NCI-H1930 (cell line): ENCODE measurements at regions not wholly inside any gene's neighbourhood (a gene's known extent, or its start where the extent isn't known, plus 50 kb on each side); places are given as distances from the start of the nearest gene placed in this dataset.

Source experiments
- DNase-seq, 2 experiments: peaks; one replicate each; lab custom pipeline; 2025; lab: John Stamatoyannopoulos, UW

DNA sequence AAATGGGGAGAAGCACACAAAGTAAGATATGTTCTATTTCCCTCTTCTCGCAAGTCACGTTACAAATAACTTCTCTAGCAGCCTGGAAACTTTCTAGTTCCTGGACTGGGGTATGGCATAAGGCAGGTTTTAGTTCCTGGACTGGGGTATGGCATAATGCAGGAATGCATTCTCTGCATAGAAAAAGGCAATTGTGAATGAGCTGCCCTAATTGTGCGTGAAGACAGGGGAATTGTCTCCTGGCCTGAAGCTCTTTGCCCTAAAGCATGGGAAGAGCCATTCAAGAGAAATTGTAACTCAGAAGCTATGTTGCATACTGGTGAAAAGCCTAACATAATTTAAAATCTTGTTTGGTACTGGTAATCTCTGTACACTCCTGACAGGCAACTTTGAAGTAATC is 54.3 kb upstream of the CBLB start:
- no peak for DNase-seq

DNA sequence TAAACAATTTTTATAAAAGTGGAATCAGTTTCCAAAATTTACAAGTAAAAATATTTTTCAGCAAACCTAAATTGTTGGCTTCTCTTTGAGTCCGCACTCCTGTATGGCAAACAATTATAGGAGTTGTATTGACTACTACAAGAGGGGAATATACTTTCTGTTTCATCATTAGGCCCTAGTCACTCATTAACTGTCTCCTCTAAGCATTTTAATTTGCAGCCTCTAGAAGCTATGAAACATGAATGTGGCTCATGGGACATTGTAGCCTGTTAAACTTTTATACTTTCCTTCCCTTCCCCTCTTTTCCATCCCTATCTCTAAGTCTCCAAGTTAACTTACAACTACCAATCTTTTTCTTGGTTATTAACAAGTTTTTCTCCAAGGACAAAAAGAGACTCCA is 58.9 kb upstream of the CBLB start:
- DNase-seq, result no peak

GRCh38 chr3:105930733-105931132 is 61.9 kb upstream of the CBLB start:
- no peak for DNase-seq

GRCh38 chr3:105931500-105931899 is 62.7 kb upstream of the CBLB start:
- DNase-seq, result no peak

DNA sequence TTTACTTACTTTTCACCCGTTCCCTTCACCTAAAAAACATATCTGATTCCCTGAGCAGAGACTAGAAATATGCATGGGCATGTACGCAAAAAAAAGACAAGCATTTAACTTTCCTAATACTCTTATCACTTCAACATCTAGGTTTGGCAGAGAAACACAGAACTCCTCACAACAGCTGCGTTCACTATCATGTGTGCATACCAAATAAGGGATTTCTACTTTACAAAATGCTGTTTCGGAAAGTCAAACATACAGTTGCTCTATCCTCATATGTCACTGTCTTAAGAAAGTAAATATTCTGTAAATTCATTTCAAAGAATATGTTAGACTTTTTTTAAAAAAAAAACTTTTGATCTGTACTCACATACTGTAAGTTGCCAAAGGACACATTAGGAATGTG is 65.1 kb upstream of the CBLB start:
- no peak for DNase-seq

DNA sequence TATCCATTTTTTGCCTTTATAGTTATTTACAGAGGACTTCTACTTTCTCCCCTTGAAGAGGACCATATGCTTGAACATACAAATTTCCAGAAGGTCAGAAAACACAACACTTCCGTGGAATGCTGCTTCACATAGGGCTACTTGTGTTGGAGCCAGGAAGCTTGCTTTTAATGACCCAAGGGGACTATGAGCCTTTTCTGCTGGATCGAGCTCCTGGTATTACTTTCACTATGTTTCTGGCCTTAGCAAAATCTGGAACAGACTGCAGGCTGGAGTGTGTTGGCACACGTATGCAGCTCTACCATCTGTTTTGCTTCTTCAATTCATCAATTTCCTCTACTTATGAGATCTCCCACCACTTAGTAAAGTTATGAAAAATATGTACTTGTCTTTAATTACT is 69.3 kb upstream of the CBLB start:
- no peak for DNase-seq

DNA sequence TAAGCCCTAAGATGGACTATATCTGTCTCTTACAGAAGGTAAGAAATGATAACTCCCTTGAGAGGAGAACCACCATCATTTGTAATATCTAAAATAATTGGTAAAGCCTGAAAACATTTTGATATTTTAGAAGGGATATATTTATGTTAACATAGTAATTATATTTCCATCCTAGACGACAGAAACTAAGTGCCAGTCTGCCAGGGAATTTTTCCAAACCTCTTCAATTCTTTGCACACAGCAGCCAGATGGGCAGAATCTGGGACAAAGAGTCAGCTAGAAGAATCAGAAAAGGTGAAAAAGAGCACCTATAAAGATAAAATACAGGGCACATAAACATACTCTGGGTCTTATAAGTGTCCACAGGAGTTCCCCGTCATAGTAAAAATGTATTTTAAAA is 70.0 kb upstream of the CBLB start:
- DNase-seq, result no peak

DNA sequence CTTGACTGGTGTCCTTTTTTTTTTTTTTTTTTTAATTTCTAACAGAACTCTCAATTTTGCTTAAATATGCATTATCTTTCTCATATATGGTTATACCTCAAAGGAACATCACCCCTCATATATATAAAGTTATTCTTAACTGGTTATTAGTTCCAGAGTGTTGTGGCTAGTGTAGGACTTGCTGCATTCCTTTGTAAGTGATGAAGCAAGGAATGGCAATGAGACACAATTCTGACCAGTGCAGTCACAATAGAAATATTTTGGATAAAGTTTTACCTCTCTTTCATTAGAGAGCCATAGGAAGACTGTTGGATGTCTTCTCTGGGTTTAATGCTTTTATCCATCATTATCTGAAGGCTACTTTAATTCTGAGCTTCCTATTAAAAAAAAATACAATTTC is 75.5 kb upstream of the CBLB start:
- no peak for DNase-seq

GRCh38 chr3:105944721-105945120 is 75.9 kb upstream of the CBLB start:
- no peak for DNase-seq

- DNase-seq, result no peak
Observed at GRCh38 chr3:105948101-105948500, 79.3 kb upstream of the CBLB start.

- DNase-seq, result no peak
Observed at GRCh38 chr3:105950881-105951600, 82.2 kb upstream of the CBLB start.

DNA sequence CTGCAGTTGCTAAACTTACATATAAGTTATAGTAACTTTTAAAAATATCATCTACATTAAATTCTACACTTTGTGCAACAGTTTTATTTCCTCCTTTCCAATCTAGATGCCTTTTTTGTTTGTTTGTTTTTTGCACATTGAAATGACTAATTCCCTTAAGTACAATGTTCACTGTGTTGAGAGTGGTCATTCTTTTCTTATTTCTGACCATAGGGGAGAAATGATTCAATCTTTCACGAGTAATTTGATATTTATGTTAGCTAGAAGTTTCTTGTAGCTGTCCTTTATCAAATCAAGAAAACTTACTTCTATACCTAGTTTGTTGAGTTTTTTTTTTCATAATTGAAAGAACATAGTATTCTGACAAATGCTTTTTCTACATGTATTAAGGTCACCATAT is 85.0 kb upstream of the CBLB start:
- no peak for DNase-seq

DNA sequence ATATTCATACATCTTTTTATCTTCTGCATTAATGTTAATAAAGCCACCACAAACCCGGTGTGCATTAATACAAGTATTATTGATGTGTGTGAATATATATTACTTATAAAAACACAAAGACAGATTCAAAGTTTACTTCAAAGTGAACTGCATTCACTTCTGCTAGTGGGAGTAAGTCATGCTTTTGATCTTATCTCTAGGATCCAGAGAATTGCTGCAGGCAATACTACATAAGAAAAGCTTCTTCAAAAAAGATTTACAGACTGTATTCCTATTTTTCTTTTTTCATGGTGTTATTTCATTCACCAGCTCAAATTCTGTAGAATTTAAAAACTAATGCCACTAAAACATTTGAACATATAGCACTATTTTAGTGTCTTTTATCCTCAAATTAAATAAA is 87.5 kb upstream of the CBLB start:
- DNase-seq, result no peak

DNA sequence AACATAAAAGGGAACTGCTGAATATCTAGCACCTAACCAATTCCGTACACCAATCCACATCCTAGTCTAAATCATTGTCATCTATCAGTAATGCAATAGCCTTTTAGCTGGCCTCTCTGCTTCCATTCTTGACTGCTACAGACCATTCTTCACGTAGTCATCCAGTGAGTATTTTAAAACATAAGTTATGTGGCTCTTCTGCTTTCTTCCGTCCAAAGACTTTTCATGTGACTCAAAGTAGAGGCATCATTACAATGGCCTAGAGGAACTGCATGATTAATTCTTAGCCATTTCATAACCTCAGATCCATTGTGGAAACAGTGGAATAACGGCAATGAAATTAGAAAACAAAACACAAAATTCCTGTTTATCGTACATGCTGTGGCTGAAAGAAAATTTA is 88.9 kb upstream of the CBLB start:
- DNase-seq, result no peak

- no peak for DNase-seq
Observed at GRCh38 chr3:105958237-105959000, 89.6 kb upstream of the CBLB start.

DNA sequence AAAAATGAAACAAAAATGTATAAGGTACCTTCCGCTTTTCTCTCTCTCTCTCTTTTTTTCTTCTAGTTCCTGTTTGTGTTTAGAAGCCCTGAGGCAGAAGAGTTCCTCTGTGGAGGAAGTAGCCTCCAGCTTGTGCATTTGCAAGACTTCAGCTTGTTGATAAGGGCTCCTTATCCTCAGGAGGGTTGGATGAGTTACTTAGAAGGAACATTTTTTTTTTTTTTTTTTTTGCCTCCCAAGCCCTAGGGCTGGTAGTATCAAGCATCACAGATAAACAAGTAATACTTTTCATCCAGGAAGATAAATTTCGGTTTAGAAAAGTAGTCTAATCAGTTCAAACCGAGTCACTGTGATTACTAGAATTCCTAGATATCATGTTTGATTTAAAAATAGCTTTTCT is 91.0 kb upstream of the CBLB start:
- no peak for DNase-seq

GRCh38 chr3:105960381-105960780 is 91.6 kb upstream of the CBLB start:
- DNase-seq, result no peak

- DNase-seq, result no peak
Observed at GRCh38 chr3:105963161-105963560, 94.3 kb upstream of the CBLB start.

- no peak for DNase-seq
Observed at GRCh38 chr3:105965384-105965783, 96.6 kb upstream of the CBLB start.

GRCh38 chr3:105967117-105967516 is 98.3 kb upstream of the CBLB start:
- DNase-seq, result no peak

DNA sequence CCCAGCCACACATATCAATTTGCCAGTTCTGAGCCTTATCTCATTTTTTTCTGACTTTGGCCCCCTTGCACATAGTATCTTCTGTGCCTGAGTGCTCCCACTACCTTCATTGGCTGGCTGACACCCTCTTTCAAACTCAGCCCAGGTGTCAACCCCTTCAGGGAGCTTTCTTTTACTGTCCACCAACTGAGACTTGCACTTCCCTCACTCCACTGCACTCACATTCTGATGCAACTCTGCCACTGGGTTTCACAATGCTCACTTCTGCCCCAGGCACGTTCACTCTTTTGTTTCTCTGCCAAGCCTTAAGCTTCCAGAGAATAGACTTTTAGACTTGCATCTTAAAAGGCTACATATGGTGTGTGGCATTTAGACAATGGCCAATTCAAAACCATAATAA is 101.5 kb upstream of the CBLB start:
- DNase-seq, result no peak

GRCh38 chr3:105972069-105972468 is 103.3 kb upstream of the CBLB start:
- no peak for DNase-seq

- no peak for DNase-seq
Observed at GRCh38 chr3:105974381-105974780, 105.6 kb upstream of the CBLB start.

GRCh38 chr3:105976196-105976595 is 107.4 kb upstream of the CBLB start:
- DNase-seq, result no peak
